Frontal cortex (tissue), 3 donors: ENCODE measurements at regions not wholly inside any gene's neighbourhood (a gene's known extent, or its start where the extent isn't known, plus 50 kb on each side); places are given as distances from the start of the nearest gene placed in this dataset.
A peak's percentile ranks its signal among the peaks of the same experiment; 100 is the strongest.
"Not testable (repeated sequence)": the region's sequence is repeated elsewhere in the genome, so short reads cannot be mapped to it uniquely, and the experiment has no call there.

Source experiments
- DNase-seq, 2 donors: peaks; one replicate each; pipeline ENCODE4 v3.0.0; 2012; ENCODE audit warnings: low spot score in 2 of 2
- FAIRE-seq: peaks from 2 replicates; lab custom pipeline; 2012; peaks lifted over from hg19 to GRCh38; lab: Jason Lieb, UNC
- donor health status: control.
- donor health status: control.
- donor health status: control.

GRCh38 chr15:59794229-59794886, 105.2 kb upstream of the BNIP2 start:
- no peak for FAIRE-seq
- no peak for DNase-seq

- no peak for FAIRE-seq
- DNase-seq, result no peak
These were observed 103.2 kb upstream of the BNIP2 start for GRCh38 chr15:59792359-59792758.

GRCh38 chr15:59791755-59792154, 102.6 kb upstream of the BNIP2 start:
- DNase-seq (no peak), FAIRE-seq (no peak)

GRCh38 chr15:59791079-59791478, 102.0 kb upstream of the BNIP2 start:
- FAIRE-seq, result no peak
- no peak for DNase-seq

- not testable (repeated sequence) for DNase-seq, FAIRE-seq
These were observed 97.3 kb upstream of the BNIP2 start for GRCh38 chr15:59786466-59786865.

GRCh38 chr15:59785981-59786380, 96.9 kb upstream of the BNIP2 start:
- DNase-seq, FAIRE-seq: not testable (repeated sequence)

GRCh38 chr15:59783774-59784520, 94.8 kb upstream of the BNIP2 start:
- DNase-seq, FAIRE-seq: not testable (repeated sequence)

GRCh38 chr15:59779110-59779509, 90.0 kb upstream of the BNIP2 start:
- DNase-seq (no peak), FAIRE-seq (no peak)

GRCh38 chr15:59764775-59765174, 75.7 kb upstream of the BNIP2 start:
- DNase-seq, result no peak
- FAIRE-seq, result no peak

GRCh38 chr15:59762558-59762957, 73.4 kb upstream of the BNIP2 start:
- DNase-seq (no peak), FAIRE-seq (no peak)

GRCh38 chr15:59760256-59760655, 71.1 kb upstream of the BNIP2 start:
- not testable (repeated sequence) for DNase-seq, FAIRE-seq

- DNase-seq (no peak), FAIRE-seq (no peak)
These were observed 62.7 kb upstream of the BNIP2 start for GRCh38 chr15:59751552-59752413.

- no peak for FAIRE-seq
These were observed 57.7 kb upstream of the BNIP2 start for GRCh38 chr15:59746777-59747176.

GRCh38 chr15:59741274-59741906, 52.3 kb upstream of the BNIP2 start:
- no peak for FAIRE-seq
- peak in 1 of 2 donors; percentile 14 for DNase-seq

More at GRCh38 chr15:59746777-59747176, 57.7 kb upstream of the BNIP2 start:
- DNase-seq, result no peak

- no peak for DNase-seq
- FAIRE-seq, result no peak
These were observed 50.6 kb upstream of the BNIP2 start for GRCh38 chr15:59739557-59740186.
